Stomach (tissue), 4 donors: ENCODE measurements at regions not wholly inside any gene's neighbourhood (a gene's known extent, or its start where the extent isn't known, plus 50 kb on each side); places are given as distances from the start of the nearest gene placed in this dataset.

Source experiments
- EP300 ChIP-seq: sonication (generic); formaldehyde crosslinking; IDR thresholded peaks from one replicate; pipeline ENCODE4 v1.6.1; 2017; ENCODE audit warnings: antibody characterized with exemption
- POLR2A ChIP-seq, 4 donors: fragments of 450-650 bp; IDR thresholded peaks; one replicate each; pipeline ENCODE4 v1.6.1; 2016; ENCODE audit warnings: antibody characterized with exemption in 4 of 4, control low read depth in 2 of 4, mild to moderate bottlenecking in 1 of 4, moderate library complexity in 1 of 4
- POLR2AphosphoS5 ChIP-seq, 3 donors: sonication (generic); formaldehyde crosslinking; IDR thresholded peaks; one replicate each; pipeline ENCODE4 v1.6.1; 2016; ENCODE audit warnings: antibody characterized with exemption in 3 of 3
- TF ChIP-seq, protein P1 (sequence below), 7 experiments: fragments of 450-650 bp in 4 of 7; fragments of 200-600 bp in 3 of 7; sonication (generic) in 3 of 7; IDR thresholded peaks; one replicate each; pipeline ENCODE4 v1.5.1; 2016 to 2019; ENCODE audit warnings: antibody characterized with exemption in 7 of 7, control low read depth in 2 of 7, mild to moderate bottlenecking in 1 of 7

DNA sequence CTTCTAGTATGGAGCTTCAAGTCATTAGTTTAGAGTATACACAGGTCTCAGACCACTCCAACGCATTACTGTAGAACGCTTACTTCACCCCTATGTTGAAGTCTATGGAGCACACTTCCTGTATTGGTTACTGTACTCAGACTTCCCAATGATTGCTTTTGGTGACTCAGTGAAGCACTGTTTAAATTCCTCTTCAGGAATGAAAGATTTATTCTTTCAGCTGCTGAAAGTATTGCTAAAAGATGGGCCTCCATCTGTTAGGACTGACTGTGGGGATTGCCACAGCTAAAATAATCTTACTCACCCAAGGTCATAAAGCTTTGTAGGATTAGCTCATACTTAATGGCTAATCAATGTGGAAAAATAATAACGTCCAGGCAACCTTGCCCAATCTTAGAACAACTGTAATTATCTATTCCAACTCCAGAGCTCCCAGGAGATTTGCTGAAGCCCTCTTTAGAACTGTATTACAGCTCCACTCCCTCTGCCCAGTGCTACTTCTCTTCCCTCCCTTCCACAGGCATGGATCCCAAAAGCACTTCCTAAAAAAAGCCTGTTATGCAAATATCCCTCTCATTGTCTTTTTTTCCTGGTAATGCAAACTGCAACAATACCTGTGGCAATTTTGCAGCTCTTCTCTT, 281.9 kb upstream of the HS3ST1 start:
- TF ChIP-seq POLR2A (IDR thresholded peaks at IDR 0.05): no peak
- TF ChIP-seq, protein P1, sequence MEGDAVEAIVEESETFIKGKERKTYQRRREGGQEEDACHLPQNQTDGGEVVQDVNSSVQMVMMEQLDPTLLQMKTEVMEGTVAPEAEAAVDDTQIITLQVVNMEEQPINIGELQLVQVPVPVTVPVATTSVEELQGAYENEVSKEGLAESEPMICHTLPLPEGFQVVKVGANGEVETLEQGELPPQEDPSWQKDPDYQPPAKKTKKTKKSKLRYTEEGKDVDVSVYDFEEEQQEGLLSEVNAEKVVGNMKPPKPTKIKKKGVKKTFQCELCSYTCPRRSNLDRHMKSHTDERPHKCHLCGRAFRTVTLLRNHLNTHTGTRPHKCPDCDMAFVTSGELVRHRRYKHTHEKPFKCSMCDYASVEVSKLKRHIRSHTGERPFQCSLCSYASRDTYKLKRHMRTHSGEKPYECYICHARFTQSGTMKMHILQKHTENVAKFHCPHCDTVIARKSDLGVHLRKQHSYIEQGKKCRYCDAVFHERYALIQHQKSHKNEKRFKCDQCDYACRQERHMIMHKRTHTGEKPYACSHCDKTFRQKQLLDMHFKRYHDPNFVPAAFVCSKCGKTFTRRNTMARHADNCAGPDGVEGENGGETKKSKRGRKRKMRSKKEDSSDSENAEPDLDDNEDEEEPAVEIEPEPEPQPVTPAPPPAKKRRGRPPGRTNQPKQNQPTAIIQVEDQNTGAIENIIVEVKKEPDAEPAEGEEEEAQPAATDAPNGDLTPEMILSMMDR (IDR thresholded peaks at IDR 0.05): no peak
- TF ChIP-seq POLR2AphosphoS5 (IDR thresholded peaks at IDR 0.05): no peak
- no peak for TF ChIP-seq EP300
